Right cardiac atrium (tissue), 5 donors: ENCODE measurements at regions not wholly inside any gene's neighbourhood (a gene's known extent, or its start where the extent isn't known, plus 50 kb on each side); places are given as distances from the start of the nearest gene placed in this dataset.

Experiments used
- ATAC-seq, 2 donors: fragments of 200-7000 bp; cut with Tn5 transposase; one replicate each; pipeline versions ENCODE4 v1.8.0 to v1.9.1; 2020; ENCODE audit warnings: moderate library complexity in 2 of 2, mild to moderate bottlenecking in 1 of 2
- DNase-seq, 3 donors: peaks; one replicate each; pipeline ENCODE4 v3.0.0-alpha.2; 2020
- H3K27ac ChIP-seq: one replicate; pipeline ENCODE4 v1.5.1; 2013; ENCODE audit warnings: mild to moderate bottlenecking, low read length, control low read depth, moderate library complexity
- H3K27me3 ChIP-seq: one replicate; pipeline ENCODE4 v1.6.1; 2013; ENCODE audit not compliant: control insufficient read depth, insufficient read depth
- H3K4me1 ChIP-seq: one replicate; pipeline ENCODE4 v1.6.1; 2013; ENCODE audit warnings: low read length; ENCODE audit not compliant: control insufficient read depth, insufficient read depth
- H3K4me3 ChIP-seq: one replicate; pipeline ENCODE4 v1.5.1; 2013; ENCODE audit warnings: low read length, control low read depth
- H3K9me3 ChIP-seq: one replicate; pipeline ENCODE4 v1.6.1; 2013; ENCODE audit warnings: low read length; ENCODE audit not compliant: control insufficient read depth
- WGBS: extraction: QIAGEN DNeasy Blood & Tissue Kit; methylation state at CpG from one replicate; pipeline ENCODE4 v1.1.7; 2013; 5-methylcytosine and 5-hydroxymethylcytosine counted together
- intact Hi-C, 4 donors: fragments of 100-400 bp; cut with DNase I; formaldehyde crosslinking; loops; one replicate each; pipeline versions ENCODE4 v1.11.0 to v1.14.0; 2022 to 2023
- donor health status: healthy with polysubstance abuse.
- donor health status: DM: no; HTN: yes; CAD: no.
- donor health status: DM: no; HTN: no; CAD: no.
- donor health status: DM: no; HTN: yes; CAD: no; lungs with severe emphysema.
- donor health status: DM: yes; HTN: yes; CAD: no.

GRCh38 chr13:91193358-91193757 lies 154.1 kb upstream of the MIR17HG start:
- intact Hi-C loops, result no loop called here
- no peaks in the 10 kb centered on the region for H3K27me3 ChIP-seq
- no peak overlapping the region for H3K27ac ChIP-seq
- ATAC-seq (no peak), DNase-seq (no peak)
- no peaks in the 10 kb centered on the region for H3K9me3 ChIP-seq
- no peaks in the 10 kb centered on the region for H3K4me1 ChIP-seq
- no peak overlapping the region for H3K4me3 ChIP-seq
- WGBS, result 83% methylated on average over 2 of the region's 2 CpGs

GRCh38 chr13:91195789-91196188 lies 151.7 kb upstream of the MIR17HG start:
- H3K4me3 ChIP-seq, result no peak overlapping the region
- ATAC-seq, result no peak
- no peaks in the 10 kb centered on the region for H3K9me3 ChIP-seq
- H3K27ac ChIP-seq, result no peak overlapping the region
- intact Hi-C loops, result no loop called here
- H3K4me1 ChIP-seq, result no peaks in the 10 kb centered on the region
- no peak for DNase-seq
- H3K27me3 ChIP-seq, result no peaks in the 10 kb centered on the region
- 71% methylated on average over 2 of the region's 2 CpGs for WGBS

- 75% methylated on average over 4 of the region's 4 CpGs for WGBS
- DNase-seq (no peak), ATAC-seq (no peak)
- no peak overlapping the region for H3K27ac ChIP-seq
- intact Hi-C loops, result no loop called here
- H3K27me3 ChIP-seq, result no peaks in the 10 kb centered on the region
- H3K4me1 ChIP-seq, result no peaks in the 10 kb centered on the region
- no peaks in the 10 kb centered on the region for H3K9me3 ChIP-seq
- H3K4me3 ChIP-seq, result no peak overlapping the region
Measured at GRCh38 chr13:91196958-91197357, 150.5 kb upstream of the MIR17HG start.

GRCh38 chr13:91199866-91200265 lies 147.6 kb upstream of the MIR17HG start:
- ATAC-seq, result no peak
- no peak for DNase-seq
- Histone ChIP-seq H3K4me1 (no peaks in the 10 kb centered on the region), H3K9me3 (no peaks in the 10 kb centered on the region), H3K4me3 (no peak overlapping the region), H3K27ac (no peak overlapping the region), H3K27me3 (no peaks in the 10 kb centered on the region)
- intact Hi-C loops, result no loop called here
- whole genome bisulfite sequencing, result 80% methylated on average over 1 of the region's 1 CpG

GRCh38 chr13:91200486-91200885 lies 147.0 kb upstream of the MIR17HG start:
- intact Hi-C loops, result no loop called here
- no peak for ATAC-seq
- Histone ChIP-seq H3K9me3 (no peaks in the 10 kb centered on the region), H3K27me3 (no peaks in the 10 kb centered on the region), H3K27ac (no peak overlapping the region), H3K4me1 (no peaks in the 10 kb centered on the region), H3K4me3 (no peak overlapping the region)
- 74% methylated on average over 3 of the region's 3 CpGs for WGBS
- DNase-seq, result no peak

GRCh38 chr13:91203430-91203829 lies 144.1 kb upstream of the MIR17HG start:
- Histone ChIP-seq H3K27ac (no peak overlapping the region), H3K9me3 (no peaks in the 10 kb centered on the region), H3K27me3 (no peaks in the 10 kb centered on the region), H3K4me1 (no peaks in the 10 kb centered on the region), H3K4me3 (no peak overlapping the region)
- 60% methylated on average over 1 of the region's 1 CpG for WGBS
- ATAC-seq (no peak), DNase-seq (no peak)
- intact Hi-C loops, result no loop called here

- Histone ChIP-seq H3K4me1 (no peaks in the 10 kb centered on the region), H3K4me3 (no peak overlapping the region), H3K27ac (no peak overlapping the region), H3K27me3 (no peaks in the 10 kb centered on the region), H3K9me3 (no peaks in the 10 kb centered on the region)
- WGBS, result 48% methylated on average over 4 of the region's 4 CpGs
- no peak for DNase-seq
- no peak for ATAC-seq
- intact Hi-C loops, result no loop called here
Measured at GRCh38 chr13:91207261-91207660, 140.2 kb upstream of the MIR17HG start.

GRCh38 chr13:91211510-91211909 lies 136.0 kb upstream of the MIR17HG start:
- DNase-seq, result no peak

GRCh38 chr13:91212231-91212630 lies 135.3 kb upstream of the MIR17HG start:
- intact Hi-C loops, result no loop called here
- Histone ChIP-seq H3K4me3 (no peak overlapping the region), H3K4me1 (no peaks in the 10 kb centered on the region), H3K9me3 (no peaks in the 10 kb centered on the region), H3K27me3 (no peaks in the 10 kb centered on the region), H3K27ac (no peak overlapping the region)
- 38% methylated on average over 5 of the region's 5 CpGs for WGBS
- DNase-seq (no peak), ATAC-seq (no peak)

More at GRCh38 chr13:91211510-91211909, 136.0 kb upstream of the MIR17HG start:
- intact Hi-C loops, result no loop called here
- Histone ChIP-seq H3K27me3 (no peaks in the 10 kb centered on the region), H3K27ac (no peak overlapping the region), H3K9me3 (no peaks in the 10 kb centered on the region), H3K4me1 (no peaks in the 10 kb centered on the region), H3K4me3 (no peak overlapping the region)
- no peak for ATAC-seq
- WGBS, result 43% methylated on average over 3 of the region's 3 CpGs

- no peaks in the 10 kb centered on the region for H3K27me3 ChIP-seq
- DNase-seq (no peak), ATAC-seq (no peak)
- no peaks in the 10 kb centered on the region for H3K4me1 ChIP-seq
- intact Hi-C loops, result no loop called here
- no peaks in the 10 kb centered on the region for H3K9me3 ChIP-seq
- 61% methylated on average over 2 of the region's 2 CpGs for WGBS
- no peak overlapping the region for H3K27ac ChIP-seq
- H3K4me3 ChIP-seq, result no peak overlapping the region
Measured at GRCh38 chr13:91214031-91214430, 133.5 kb upstream of the MIR17HG start.

- intact Hi-C loops, result no loop called here
- 47% methylated on average over 12 of the region's 12 CpGs for WGBS
- no peak for DNase-seq
- no peak overlapping the region for H3K4me3 ChIP-seq
- H3K4me1 ChIP-seq, result no peaks in the 10 kb centered on the region
- no peaks in the 10 kb centered on the region for H3K9me3 ChIP-seq
- H3K27ac ChIP-seq, result no peak overlapping the region
- H3K27me3 ChIP-seq, result no peaks in the 10 kb centered on the region
- no peak for ATAC-seq
Measured at GRCh38 chr13:91216928-91217700, 130.4 kb upstream of the MIR17HG start.

GRCh38 chr13:91219201-91219600 lies 128.3 kb upstream of the MIR17HG start:
- intact Hi-C loops, result no loop called here
- H3K4me1 ChIP-seq, result no peaks in the 10 kb centered on the region
- H3K9me3 ChIP-seq, result no peaks in the 10 kb centered on the region
- H3K27ac ChIP-seq, result no peak overlapping the region
- WGBS, result 91% methylated on average over 1 of the region's 1 CpG
- ATAC-seq, result no peak
- no peak overlapping the region for H3K4me3 ChIP-seq
- H3K27me3 ChIP-seq, result no peaks in the 10 kb centered on the region
- no peak for DNase-seq
